Fibroblast of lung (primary cell): ENCODE measurements at regions not wholly inside any gene's neighbourhood (a gene's known extent, or its start where the extent isn't known, plus 50 kb on each side); places are given as distances from the start of the nearest gene placed in this dataset.

ENCODE experiments used
- EZH2 ChIP-seq: IDR thresholded peaks from 2 replicates; pipeline ENCODE4 v1.5.1; 2012; ENCODE audit warnings: low read length, control low read depth, mild to moderate bottlenecking; ENCODE audit errors: missing control alignments
- TF ChIP-seq, protein P1 (sequence below), 2 donors: IDR thresholded peaks in 1 of 2; conservative IDR thresholded peaks in 1 of 2; 1 replicate in 1 of 2; 2 replicates in 1 of 2; pipeline ENCODE4 v1.5.1; 2011 to 2012; ENCODE audit warnings: low read length in 2 of 2, control low read depth in 1 of 2, inconsistent platforms in 1 of 2, low read depth in 1 of 2, mild to moderate bottlenecking in 1 of 2

DNA sequence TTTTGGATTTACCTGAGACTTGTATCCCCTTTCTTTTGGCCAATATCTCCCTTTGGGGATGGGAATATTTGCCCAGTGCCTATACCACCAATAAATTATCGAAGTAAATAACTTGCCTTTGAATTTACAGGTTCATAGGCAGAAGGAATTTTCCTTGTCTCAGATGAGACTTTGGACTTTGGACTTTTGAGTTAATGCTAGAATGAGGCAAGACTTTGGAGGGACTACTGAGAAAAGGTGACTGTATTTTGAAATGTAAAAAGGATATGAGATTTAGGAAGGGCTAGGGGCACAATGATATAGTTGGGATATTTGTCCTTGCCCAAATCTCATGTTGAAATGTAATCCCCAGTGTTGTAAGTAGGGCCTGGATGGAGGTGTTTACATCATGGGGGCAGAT, 384.5 kb upstream of the GHITM start:
- TF ChIP-seq, protein P1, sequence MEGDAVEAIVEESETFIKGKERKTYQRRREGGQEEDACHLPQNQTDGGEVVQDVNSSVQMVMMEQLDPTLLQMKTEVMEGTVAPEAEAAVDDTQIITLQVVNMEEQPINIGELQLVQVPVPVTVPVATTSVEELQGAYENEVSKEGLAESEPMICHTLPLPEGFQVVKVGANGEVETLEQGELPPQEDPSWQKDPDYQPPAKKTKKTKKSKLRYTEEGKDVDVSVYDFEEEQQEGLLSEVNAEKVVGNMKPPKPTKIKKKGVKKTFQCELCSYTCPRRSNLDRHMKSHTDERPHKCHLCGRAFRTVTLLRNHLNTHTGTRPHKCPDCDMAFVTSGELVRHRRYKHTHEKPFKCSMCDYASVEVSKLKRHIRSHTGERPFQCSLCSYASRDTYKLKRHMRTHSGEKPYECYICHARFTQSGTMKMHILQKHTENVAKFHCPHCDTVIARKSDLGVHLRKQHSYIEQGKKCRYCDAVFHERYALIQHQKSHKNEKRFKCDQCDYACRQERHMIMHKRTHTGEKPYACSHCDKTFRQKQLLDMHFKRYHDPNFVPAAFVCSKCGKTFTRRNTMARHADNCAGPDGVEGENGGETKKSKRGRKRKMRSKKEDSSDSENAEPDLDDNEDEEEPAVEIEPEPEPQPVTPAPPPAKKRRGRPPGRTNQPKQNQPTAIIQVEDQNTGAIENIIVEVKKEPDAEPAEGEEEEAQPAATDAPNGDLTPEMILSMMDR (conservative IDR thresholded peaks at IDR 0.05 in 1 of 2, IDR thresholded peaks at IDR 0.05 in 1 of 2; ENCODE audit: low read depth in 1 of 2, low read length in 2 of 2): no peak
- no peak for TF ChIP-seq EZH2
